Thyroid gland (tissue), 4 donors: ENCODE measurements at regions not wholly inside any gene's neighbourhood (a gene's known extent, or its start where the extent isn't known, plus 50 kb on each side); places are given as distances from the start of the nearest gene placed in this dataset.

Experiments
- POLR2A ChIP-seq, 2 donors: fragments of 450-650 bp; IDR thresholded peaks; one replicate each; pipeline ENCODE4 v1.6.1; 2017; ENCODE audit warnings: antibody characterized with exemption in 2 of 2, mild to moderate bottlenecking in 2 of 2, moderate library complexity in 1 of 2
- TF ChIP-seq, protein P1 (sequence below), 6 experiments: fragments of 200-600 bp in 3 of 6; fragments of 450-650 bp in 3 of 6; sonication (generic) in 3 of 6; IDR thresholded peaks; one replicate each; pipeline ENCODE4 v1.5.1; 2016 to 2019; ENCODE audit warnings: antibody characterized with exemption in 6 of 6, mild to moderate bottlenecking in 2 of 6, inconsistent platforms in 1 of 6, moderate library complexity in 1 of 6

DNA sequence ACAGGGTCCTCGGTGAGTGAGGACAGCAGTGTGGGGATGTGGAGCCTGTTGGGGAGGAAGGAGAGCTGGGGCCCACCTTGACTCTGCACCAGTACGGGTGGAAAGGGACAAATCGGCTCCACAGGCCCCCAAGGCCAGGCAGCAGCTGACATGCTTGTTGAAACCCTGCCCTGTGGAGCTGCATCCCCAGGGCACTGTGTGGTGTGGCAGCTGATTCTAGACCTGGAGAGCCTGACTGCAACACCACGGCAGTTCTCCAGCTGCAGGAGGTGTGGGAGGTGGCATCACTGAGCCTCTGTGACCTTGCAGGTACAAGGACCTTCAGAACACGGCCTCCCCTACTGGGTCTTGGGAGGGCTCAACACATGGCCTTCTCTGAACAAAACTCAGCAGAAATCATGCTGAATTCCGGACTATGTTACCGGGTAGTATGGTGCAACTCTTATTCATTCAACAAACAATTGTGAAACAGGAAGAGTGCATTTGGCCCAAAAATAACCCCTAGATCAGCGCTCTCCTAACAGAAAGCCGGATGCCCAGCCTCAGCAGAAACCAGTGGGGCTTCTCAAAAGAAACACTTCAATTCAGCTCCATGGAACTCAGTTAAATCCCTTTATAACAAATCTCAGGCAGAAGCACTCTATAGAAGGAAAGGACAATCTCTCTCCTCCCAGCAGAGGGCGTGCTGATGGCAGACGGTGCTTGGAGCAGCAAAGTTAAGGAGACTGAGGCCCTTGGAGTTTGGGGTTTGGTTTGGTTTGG is 104.4 kb upstream of the SALL3 start:
- TF ChIP-seq, protein P1, sequence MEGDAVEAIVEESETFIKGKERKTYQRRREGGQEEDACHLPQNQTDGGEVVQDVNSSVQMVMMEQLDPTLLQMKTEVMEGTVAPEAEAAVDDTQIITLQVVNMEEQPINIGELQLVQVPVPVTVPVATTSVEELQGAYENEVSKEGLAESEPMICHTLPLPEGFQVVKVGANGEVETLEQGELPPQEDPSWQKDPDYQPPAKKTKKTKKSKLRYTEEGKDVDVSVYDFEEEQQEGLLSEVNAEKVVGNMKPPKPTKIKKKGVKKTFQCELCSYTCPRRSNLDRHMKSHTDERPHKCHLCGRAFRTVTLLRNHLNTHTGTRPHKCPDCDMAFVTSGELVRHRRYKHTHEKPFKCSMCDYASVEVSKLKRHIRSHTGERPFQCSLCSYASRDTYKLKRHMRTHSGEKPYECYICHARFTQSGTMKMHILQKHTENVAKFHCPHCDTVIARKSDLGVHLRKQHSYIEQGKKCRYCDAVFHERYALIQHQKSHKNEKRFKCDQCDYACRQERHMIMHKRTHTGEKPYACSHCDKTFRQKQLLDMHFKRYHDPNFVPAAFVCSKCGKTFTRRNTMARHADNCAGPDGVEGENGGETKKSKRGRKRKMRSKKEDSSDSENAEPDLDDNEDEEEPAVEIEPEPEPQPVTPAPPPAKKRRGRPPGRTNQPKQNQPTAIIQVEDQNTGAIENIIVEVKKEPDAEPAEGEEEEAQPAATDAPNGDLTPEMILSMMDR (IDR thresholded peaks at IDR 0.05), result peak in 3 of 6 experiments; percentile 15 to 36 (median 19)
- TF ChIP-seq POLR2A (IDR thresholded peaks at IDR 0.05), result no peak
